Trophoblast cell (in vitro differentiated cells and primary cell): ENCODE measurements at regions not wholly inside any gene's neighbourhood (a gene's known extent, or its start where the extent isn't known, plus 50 kb on each side); places are given as distances from the start of the nearest gene placed in this dataset.
"Not testable (repeated sequence)": the region's sequence is repeated elsewhere in the genome, so short reads cannot be mapped to it uniquely, and the experiment has no call there.

ENCODE experiments used
- DNase-seq, 2 donors: peaks; one replicate each; pipeline ENCODE4 v3.0.0-alpha.2; 2016
- H2AFZ ChIP-seq: 2 replicates; pipeline ENCODE4 v1.6.1; 2013; ENCODE audit warnings: low read length, moderate library complexity, mild to moderate bottlenecking; ENCODE audit not compliant: insufficient read depth, poor library complexity
- H2AK5ac ChIP-seq: 2 replicates; pipeline ENCODE4 v1.6.1; 2013; ENCODE audit warnings: mild to moderate bottlenecking, low read length
- H2BK120ac ChIP-seq: 2 replicates; pipeline ENCODE4 v1.6.1; 2013; ENCODE audit warnings: low read length, mild to moderate bottlenecking, moderate library complexity; ENCODE audit not compliant: insufficient read depth, poor library complexity
- H2BK12ac ChIP-seq: 2 replicates; pipeline ENCODE4 v1.6.1; 2013; ENCODE audit warnings: mild to moderate bottlenecking, low read length, moderate library complexity
- H2BK5ac ChIP-seq: 2 replicates; pipeline ENCODE4 v1.6.1; 2013; ENCODE audit warnings: low read length, low read depth, moderate library complexity, mild to moderate bottlenecking; ENCODE audit not compliant: poor library complexity
- H3K14ac ChIP-seq: 2 replicates; pipeline ENCODE4 v1.6.1; 2013; ENCODE audit warnings: mild to moderate bottlenecking, low read length
- H3K18ac ChIP-seq: 2 replicates; pipeline ENCODE4 v1.6.1; 2013; ENCODE audit warnings: mild to moderate bottlenecking, low read length
- H3K23ac ChIP-seq: 2 replicates; pipeline ENCODE4 v1.6.1; 2013; ENCODE audit warnings: low read length
- H3K27ac ChIP-seq: 2 replicates; pipeline ENCODE4 v1.5.1; 2013; ENCODE audit warnings: low read depth, mild to moderate bottlenecking, inconsistent platforms, low read length, moderate library complexity
- H3K27me3 ChIP-seq: 2 replicates; pipeline ENCODE4 v1.6.1; 2013; ENCODE audit warnings: inconsistent platforms, mild to moderate bottlenecking, low read length, moderate library complexity; ENCODE audit not compliant: insufficient read depth
- H3K36me3 ChIP-seq, 2 experiments: 1 replicate in 1 of 2; 2 replicates in 1 of 2; pipeline ENCODE4 v1.6.1; 2013; ENCODE audit warnings: low read length in 2 of 2, mild to moderate bottlenecking in 2 of 2, moderate library complexity in 1 of 2; ENCODE audit not compliant: insufficient read depth in 2 of 2, control insufficient read depth in 1 of 2
- H3K4ac ChIP-seq: 2 replicates; pipeline ENCODE4 v1.6.1; 2013; ENCODE audit warnings: low read depth, mild to moderate bottlenecking, low read length, moderate library complexity
- H3K4me1 ChIP-seq, 2 experiments: 1 replicate in 1 of 2; 2 replicates in 1 of 2; pipeline ENCODE4 v1.6.1; 2013; ENCODE audit warnings: low read length in 2 of 2, mild to moderate bottlenecking in 2 of 2, moderate library complexity in 1 of 2; ENCODE audit not compliant: insufficient read depth in 2 of 2, control insufficient read depth in 1 of 2
- H3K4me2 ChIP-seq: 2 replicates; pipeline ENCODE4 v1.6.1; 2013; ENCODE audit warnings: inconsistent platforms, mild to moderate bottlenecking, low read length, moderate library complexity
- H3K4me3 ChIP-seq: 2 replicates; pipeline ENCODE4 v1.5.1; 2013; ENCODE audit warnings: mild to moderate bottlenecking, low read depth, low read length, inconsistent platforms
- H3K79me1 ChIP-seq: one replicate; pipeline ENCODE4 v1.6.1; 2013; ENCODE audit warnings: low read length
- H3K79me2 ChIP-seq: 2 replicates; pipeline ENCODE4 v1.6.1; 2013; ENCODE audit warnings: low read length, mild to moderate bottlenecking; ENCODE audit not compliant: control insufficient read depth, insufficient read depth, poor library complexity
- H3K9ac ChIP-seq: 2 replicates; pipeline ENCODE4 v1.6.1; 2013; ENCODE audit warnings: mild to moderate bottlenecking, low read length
- H3K9me3 ChIP-seq: 2 replicates; pipeline ENCODE4 v1.6.1; 2013; ENCODE audit warnings: low read depth, mild to moderate bottlenecking, control low read depth, inconsistent platforms, low read length; ENCODE audit not compliant: insufficient read depth
- H4K12ac ChIP-seq: 2 replicates; pipeline ENCODE4 v1.6.1; 2013; ENCODE audit warnings: low read depth, mild to moderate bottlenecking, low read length, moderate library complexity
- H4K8ac ChIP-seq: 2 replicates; pipeline ENCODE4 v1.6.1; 2013; ENCODE audit warnings: low read depth, mild to moderate bottlenecking, low read length, moderate library complexity
- H4K91ac ChIP-seq: one replicate; pipeline ENCODE4 v1.6.1; 2013; ENCODE audit warnings: low read depth, mild to moderate bottlenecking, low read length, moderate library complexity
- WGBS: extraction: QIAGEN DNeasy Blood & Tissue Kit; methylation state at CpG from one replicate; pipeline ENCODE4 v1.1.7; 2013; ENCODE audit warnings: missing lambda C conversion rate; ENCODE audit not compliant: insufficient read length, insufficient coverage; ENCODE audit errors: extremely low coverage; 5-methylcytosine and 5-hydroxymethylcytosine counted together

DNA sequence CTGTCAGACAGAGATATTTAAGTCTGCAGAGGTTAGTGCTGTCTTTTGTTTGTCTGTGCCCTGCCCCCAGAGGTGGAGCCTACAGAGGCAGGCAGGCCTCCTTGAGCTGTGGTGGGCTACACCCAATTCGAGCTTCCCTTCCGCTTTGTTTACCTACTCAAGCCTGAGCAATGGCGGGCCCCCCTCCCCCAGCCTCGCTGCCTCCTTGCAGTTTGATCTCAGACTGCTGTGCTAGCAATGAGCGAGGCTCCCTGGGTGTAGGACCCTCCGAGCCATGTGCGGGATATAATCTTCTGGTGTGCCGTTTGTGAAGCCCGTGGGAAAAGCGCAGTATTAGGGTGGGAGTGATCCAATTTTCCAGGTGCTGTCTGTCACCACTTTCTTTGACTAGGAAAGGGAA, 366.3 kb upstream of the MAGEB18 start:
- not testable (repeated sequence) for H4K8ac ChIP-seq, H3K4ac ChIP-seq, H4K12ac ChIP-seq, H2BK12ac ChIP-seq, H2AFZ ChIP-seq, H3K9ac ChIP-seq, H3K36me3 ChIP-seq, H3K4me2 ChIP-seq, H2BK120ac ChIP-seq, H2BK5ac ChIP-seq, H3K14ac ChIP-seq, H3K27me3 ChIP-seq, H2AK5ac ChIP-seq, H3K79me2 ChIP-seq, H3K79me1 ChIP-seq, H3K23ac ChIP-seq, H3K27ac ChIP-seq, H4K91ac ChIP-seq, H3K4me1 ChIP-seq, H3K18ac ChIP-seq, H3K9me3 ChIP-seq, H3K4me3 ChIP-seq, DNase-seq
- WGBS = no CpG with 5 or more reads among the region's 10 CpGs

DNA sequence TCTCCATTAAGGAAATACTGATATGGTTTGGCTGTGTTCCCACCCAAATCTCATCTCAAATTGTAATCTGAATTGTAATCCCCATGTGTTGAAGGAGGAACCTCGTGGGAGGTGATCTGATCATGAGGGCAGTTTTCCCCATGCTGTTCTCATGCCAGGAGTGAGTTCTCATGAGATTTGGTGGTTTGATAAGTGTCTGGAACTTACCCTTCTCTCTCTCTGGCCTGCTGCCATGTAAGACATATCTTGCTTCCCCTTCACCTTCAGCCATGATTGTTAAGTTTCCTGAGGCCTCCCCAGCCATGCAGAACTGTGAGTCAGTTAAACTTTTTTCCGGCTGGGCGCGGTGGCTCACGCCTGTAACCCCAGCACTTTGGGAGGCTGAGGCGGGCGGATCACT, 340.3 kb upstream of the MAGEB18 start:
- not testable (repeated sequence) for H3K9ac ChIP-seq, H2BK12ac ChIP-seq, H3K14ac ChIP-seq, H4K8ac ChIP-seq, H3K18ac ChIP-seq, H4K91ac ChIP-seq, H2BK5ac ChIP-seq, H3K79me1 ChIP-seq, H3K9me3 ChIP-seq, H2BK120ac ChIP-seq, H2AK5ac ChIP-seq, H4K12ac ChIP-seq, H3K79me2 ChIP-seq, H3K4ac ChIP-seq, H3K27me3 ChIP-seq, H2AFZ ChIP-seq, H3K23ac ChIP-seq, H3K4me3 ChIP-seq, H3K36me3 ChIP-seq, H3K4me2 ChIP-seq, H3K4me1 ChIP-seq, H3K27ac ChIP-seq, DNase-seq
- WGBS = no CpG with 5 or more reads among the region's 7 CpGs

DNA sequence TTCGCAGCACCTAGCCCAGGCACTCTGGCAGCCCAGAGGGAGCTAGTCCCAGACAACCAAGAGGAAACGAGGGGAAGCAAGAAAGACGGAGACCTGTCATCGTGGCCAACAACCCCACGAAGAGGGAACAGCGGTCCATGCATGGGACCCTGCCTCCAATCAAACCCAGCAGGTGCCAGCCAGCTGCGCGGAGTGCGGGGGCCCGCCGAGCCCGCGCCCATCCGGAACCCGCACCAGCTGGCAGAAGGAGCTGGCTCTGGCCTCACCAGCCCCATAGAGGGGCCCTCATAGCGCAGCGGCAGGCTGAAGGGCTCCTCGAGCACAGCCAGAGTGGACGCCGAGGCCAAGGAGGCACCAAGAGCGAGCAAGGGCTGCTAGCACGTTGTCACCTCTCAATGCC, 332.4 kb upstream of the MAGEB18 start:
- Histone ChIP-seq H3K4me3 (no peak overlapping the region), H3K36me3 (no peaks in the 10 kb centered on the region), H3K14ac (no peak overlapping the region), H4K91ac (no peak overlapping the region), H3K9ac (no peak overlapping the region), H4K8ac (no peak overlapping the region), H3K27me3 (no peaks in the 10 kb centered on the region), H2AK5ac (no peak overlapping the region), H4K12ac (no peak overlapping the region), H3K79me2 (no peaks in the 10 kb centered on the region), H2BK5ac (no peak overlapping the region), H2BK12ac (no peak overlapping the region), H3K79me1 (no peaks in the 10 kb centered on the region), H3K27ac (no peak overlapping the region), H3K23ac (no peak overlapping the region), H3K4me2 (no peak overlapping the region), H2BK120ac (no peak overlapping the region), H3K4ac (no peak overlapping the region), H2AFZ (no peak overlapping the region), H3K4me1 (no peaks in the 10 kb centered on the region), H3K9me3 (no peaks in the 10 kb centered on the region), H3K18ac (no peak overlapping the region)
- WGBS = no CpG with 5 or more reads among the region's 22 CpGs
- no peak for DNase-seq

DNA sequence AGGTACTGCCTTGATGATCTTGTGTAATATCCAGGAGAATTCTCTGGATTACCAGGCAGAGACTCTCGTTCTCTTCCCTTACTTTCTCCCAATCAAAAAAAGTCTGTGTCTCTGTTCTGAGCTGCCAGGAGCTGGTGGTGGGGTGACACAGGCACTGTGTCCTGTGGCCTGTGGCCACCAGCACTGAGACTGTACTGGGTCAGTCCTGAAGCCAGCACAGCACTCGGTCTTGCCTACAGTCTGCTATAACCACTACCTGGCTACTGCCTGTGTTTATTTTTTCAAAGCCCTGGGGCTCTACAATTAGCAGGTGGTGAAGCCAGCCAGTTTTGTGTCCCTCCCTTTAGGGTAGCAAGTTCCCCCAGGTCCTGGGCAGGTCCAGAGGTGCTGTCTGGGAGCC, 331.1 kb upstream of the MAGEB18 start:
- H2BK5ac ChIP-seq = no peak overlapping the region
- WGBS = no CpG with 5 or more reads among the region's 2 CpGs

More for the DNA sequence above, 331.1 kb upstream of the MAGEB18 start:
- Histone ChIP-seq H2BK12ac (no peak overlapping the region), H3K4me3 (no peak overlapping the region), H3K9ac (no peak overlapping the region), H3K9me3 (no peaks in the 10 kb centered on the region), H4K12ac (no peak overlapping the region), H3K27ac (no peak overlapping the region), H4K8ac (no peak overlapping the region), H3K79me2 (no peaks in the 10 kb centered on the region), H3K79me1 (no peaks in the 10 kb centered on the region), H2BK120ac (no peak overlapping the region), H3K14ac (no peak overlapping the region), H2AFZ (no peak overlapping the region), H4K91ac (no peak overlapping the region), H3K36me3 (no peaks in the 10 kb centered on the region), H3K27me3 (no peaks in the 10 kb centered on the region), H3K23ac (no peak overlapping the region), H3K4ac (no peak overlapping the region), H2AK5ac (no peak overlapping the region), H3K4me1 (no peaks in the 10 kb centered on the region), H3K18ac (no peak overlapping the region), H3K4me2 (no peak overlapping the region)
- no peak for DNase-seq
